ENCODE measurements at regions not wholly inside any gene's neighbourhood (a gene's known extent, or its start where the extent isn't known, plus 50 kb on each side); places are given as distances from the start of the nearest gene placed in this dataset.
A peak's percentile ranks its signal among the peaks of the same experiment; 100 is the strongest.

DNA sequence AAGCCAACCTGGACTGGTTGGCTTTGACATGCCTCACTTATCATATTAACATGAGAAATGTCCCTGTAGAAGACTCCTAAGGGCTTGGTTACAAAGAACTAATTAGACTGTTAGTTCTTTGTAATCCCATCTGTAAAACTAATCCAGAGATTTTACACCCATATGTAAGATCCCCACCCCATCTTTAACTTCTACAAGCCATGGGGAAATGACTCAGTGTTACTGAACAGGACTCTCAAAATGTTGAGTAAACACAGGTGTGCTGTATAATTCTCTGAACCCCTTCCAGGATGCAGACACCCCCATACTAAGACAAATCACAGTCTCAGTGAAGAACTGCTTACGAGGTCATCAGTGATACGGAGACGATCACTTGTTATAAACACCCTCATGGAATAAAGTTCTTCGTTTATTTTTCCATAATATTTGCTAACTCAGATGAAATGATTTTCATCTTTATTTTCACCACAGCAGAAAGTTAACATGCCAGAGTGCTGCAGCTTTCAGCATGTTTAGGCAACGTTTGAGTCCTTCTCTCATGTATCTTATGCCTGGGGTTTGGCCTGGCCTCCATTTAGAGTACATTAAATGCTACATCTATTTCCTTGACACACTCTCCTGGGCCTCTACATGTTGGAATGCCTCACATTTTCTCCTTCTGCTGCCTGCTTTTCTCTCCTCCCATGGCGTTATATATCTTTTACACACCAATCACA, 55.3 kb upstream of the LEKR1 start:
- Histone ChIP-seq H3K27ac (ENCODE audit: low read depth, low read length) (no peak overlapping the region), H3K9me3 (ENCODE audit: control insufficient read depth, insufficient read depth, low read length) (no peaks in the 10 kb centered on the region), H3K4me3 (ENCODE audit: low read depth, low read length) (no peak overlapping the region), H3K4me1 (ENCODE audit: control insufficient read depth, insufficient read depth, low read length) (no peaks in the 10 kb centered on the region), H3K36me3 (ENCODE audit: control insufficient read depth, insufficient read depth, low read length) (no peaks in the 10 kb centered on the region), H3K27me3 (ENCODE audit: control insufficient read depth, insufficient read depth, low read length) (no peaks in the 10 kb centered on the region)
- 97% methylated on average over 2 of the region's 6 CpGs for WGBS (ENCODE audit: insufficient coverage)
- DNase-seq (ENCODE audit: low read depth in 4 of 6, low spot score in 6 of 6), result no peak

DNA sequence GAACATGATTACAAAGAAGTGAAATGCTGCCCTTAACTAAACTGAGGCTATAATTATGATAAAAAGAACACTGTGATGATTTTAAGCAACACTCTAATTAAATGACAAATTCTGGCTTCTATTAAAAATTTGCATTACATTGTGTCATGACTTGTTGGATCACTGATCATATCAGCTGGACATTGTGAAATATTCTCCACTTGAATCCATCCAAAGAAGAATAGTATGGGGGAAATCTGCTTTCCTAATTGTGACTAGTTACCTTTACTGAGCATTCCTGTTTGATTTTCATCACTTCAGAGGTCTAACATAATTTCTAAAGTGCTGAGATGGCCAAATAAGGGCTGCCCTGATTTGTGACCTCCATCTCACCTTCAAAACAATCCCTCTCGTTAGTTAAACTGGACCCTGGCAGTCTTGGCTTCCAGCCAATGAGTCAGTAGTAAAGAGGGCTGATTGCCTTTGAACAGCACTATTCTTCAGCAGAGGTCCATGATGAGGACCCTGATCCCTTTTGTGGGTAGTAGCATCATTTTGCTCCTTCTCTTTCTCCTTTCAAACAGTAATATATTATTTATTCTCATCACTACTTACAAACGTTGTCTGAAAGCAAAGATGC, 53.5 kb upstream of the LEKR1 start:
- DNase-seq (ENCODE audit: low read depth in 4 of 6, low spot score in 6 of 6), result peak in 1 of 6 donors; percentile 18
- WGBS (ENCODE audit: insufficient coverage), result no CpG with 5 or more reads among the region's 2 CpGs
- Histone ChIP-seq H3K4me3 (ENCODE audit: low read depth, low read length) (no peak overlapping the region), H3K36me3 (ENCODE audit: control insufficient read depth, insufficient read depth, low read length) (no peaks in the 10 kb centered on the region), H3K9me3 (ENCODE audit: control insufficient read depth, insufficient read depth, low read length) (no peaks in the 10 kb centered on the region), H3K4me1 (ENCODE audit: control insufficient read depth, insufficient read depth, low read length) (no peaks in the 10 kb centered on the region), H3K27me3 (ENCODE audit: control insufficient read depth, insufficient read depth, low read length) (no peaks in the 10 kb centered on the region), H3K27ac (ENCODE audit: low read depth, low read length) (no peak overlapping the region)

DNA sequence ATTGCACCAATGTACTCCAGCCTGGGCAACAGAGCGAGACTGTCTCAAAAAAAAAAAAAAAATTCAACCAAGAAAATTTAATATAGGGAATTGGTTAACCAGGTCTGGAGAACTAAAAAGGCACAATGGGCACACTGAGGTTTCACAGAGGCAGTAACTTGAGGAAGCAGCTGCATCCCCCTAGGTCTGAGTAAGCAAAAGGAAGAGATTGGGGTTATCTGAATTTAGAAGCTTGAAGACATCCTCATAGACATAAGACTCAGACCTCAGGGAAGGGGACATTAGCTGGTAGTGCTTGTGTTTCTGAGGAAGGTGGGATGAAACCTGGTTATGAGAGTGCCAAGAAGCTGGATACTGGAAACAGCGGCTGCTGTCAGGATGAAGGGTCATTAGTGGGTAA, 50.1 kb upstream of the LEKR1 start:
- H3K36me3 ChIP-seq (ENCODE audit: control insufficient read depth, insufficient read depth, low read length), result no peaks in the 10 kb centered on the region

More for the DNA sequence above, 50.1 kb upstream of the LEKR1 start:
- Histone ChIP-seq H3K4me1 (ENCODE audit: control insufficient read depth, insufficient read depth, low read length) (no peaks in the 10 kb centered on the region), H3K27ac (ENCODE audit: low read depth, low read length) (no peak overlapping the region), H3K9me3 (ENCODE audit: control insufficient read depth, insufficient read depth, low read length) (no peaks in the 10 kb centered on the region), H3K4me3 (ENCODE audit: low read depth, low read length) (no peak overlapping the region), H3K27me3 (ENCODE audit: control insufficient read depth, insufficient read depth, low read length) (no peaks in the 10 kb centered on the region)
- 80% methylated on average over 1 of the region's 2 CpGs for WGBS (ENCODE audit: insufficient coverage)
- DNase-seq (ENCODE audit: low read depth in 4 of 6, low spot score in 6 of 6), result no peak
